GM21576 (cell line): ENCODE measurements at regions not wholly inside any gene's neighbourhood (a gene's known extent, or its start where the extent isn't known, plus 50 kb on each side); places are given as distances from the start of the nearest gene placed in this dataset.
"Not testable (repeated sequence)": the region's sequence is repeated elsewhere in the genome, so short reads cannot be mapped to it uniquely, and the experiment has no call there.

Source experiments
- ATAC-seq: cut with Tn5 transposase; IDR thresholded peaks from one replicate; pipeline ENCODE4 v1.9.1; 2021; ENCODE audit warnings: mild to moderate bottlenecking, moderate library complexity; ENCODE audit not compliant: unreplicated experiment

- no peak for ATAC-seq
Measured at GRCh38 chr6:63477422-63478040, 94.7 kb upstream of the LOC128125822 start.

GRCh38 chr6:63478734-63479133, 93.5 kb upstream of the LOC128125822 start:
- ATAC-seq: no peak

GRCh38 chr6:63486196-63486595, 86.1 kb upstream of the LOC128125822 start:
- ATAC-seq: no peak

- ATAC-seq: no peak
Measured at GRCh38 chr6:63487103-63487813, 85.0 kb upstream of the LOC128125822 start.

- ATAC-seq: no peak
Measured at GRCh38 chr6:63491119-63491518, 81.2 kb upstream of the LOC128125822 start.

GRCh38 chr6:63492476-63492875, 79.8 kb upstream of the LOC128125822 start:
- ATAC-seq: no peak

- ATAC-seq: no peak
Measured at GRCh38 chr6:63493557-63493956, 78.7 kb upstream of the LOC128125822 start.

- ATAC-seq: no peak
Measured at GRCh38 chr6:63496361-63496804, 75.9 kb upstream of the LOC128125822 start.

GRCh38 chr6:63502156-63502555, 70.1 kb upstream of the LOC128125822 start:
- no peak for ATAC-seq

GRCh38 chr6:63503199-63503598, 69.1 kb upstream of the LOC128125822 start:
- ATAC-seq: no peak

- peak; percentile 99 for ATAC-seq
Measured at GRCh38 chr6:63504777-63505384, 67.4 kb upstream of the LOC128125822 start.

GRCh38 chr6:63507096-63507495, 65.2 kb upstream of the LOC128125822 start:
- ATAC-seq: no peak

GRCh38 chr6:63509652-63510352, 62.5 kb upstream of the LOC128125822 start:
- ATAC-seq: no peak

- ATAC-seq: no peak
Measured at GRCh38 chr6:63510353-63510686, 62.0 kb upstream of the LOC128125822 start.

- ATAC-seq: no peak
Measured at GRCh38 chr6:63510849-63511248, 61.4 kb upstream of the LOC128125822 start.

GRCh38 chr6:63514488-63515173, 57.6 kb upstream of the LOC128125822 start:
- ATAC-seq: no peak

- ATAC-seq: not testable (repeated sequence)
Measured at GRCh38 chr6:63515227-63515626, 57.1 kb upstream of the LOC128125822 start.

GRCh38 chr6:63516186-63516944, 55.9 kb upstream of the LOC128125822 start:
- ATAC-seq: no peak

GRCh38 chr6:63517221-63517620, 55.1 kb upstream of the LOC128125822 start:
- no peak for ATAC-seq

- no peak for ATAC-seq
Measured at GRCh38 chr6:63521475-63522210, 50.6 kb upstream of the LOC128125822 start.
